Neural progenitor cell (in vitro differentiated cells): ENCODE measurements at regions not wholly inside any gene's neighbourhood (a gene's known extent, or its start where the extent isn't known, plus 50 kb on each side); places are given as distances from the start of the nearest gene placed in this dataset.

Source experiments
- DNase-seq: peaks from one replicate; pipeline ENCODE4 v3.0.0-alpha.2; 2016; ENCODE audit warnings: low spot score
- H2AFZ ChIP-seq: fragments of 200-600 bp; sonication (generic); replicated peaks from 2 replicates; pipeline ENCODE4 v1.6.1; 2016; ENCODE audit warnings: antibody characterized with exemption
- H3F3A ChIP-seq: fragments of 200-600 bp; sonication (generic); 2 replicates; pipeline ENCODE4 v1.6.1; 2016; ENCODE audit warnings: antibody characterized with exemption, low read depth
- H3K27ac ChIP-seq: fragments of 200-600 bp; sonication (generic); 2 replicates; pipeline ENCODE4 v1.5.1; 2016; ENCODE audit warnings: mild to moderate bottlenecking
- H3K27me3 ChIP-seq: fragments of 200-600 bp; sonication (generic); 2 replicates; pipeline ENCODE4 v1.6.1; 2016; ENCODE audit warnings: mild to moderate bottlenecking, moderate library complexity
- H3K36me3 ChIP-seq: fragments of 200-600 bp; sonication (generic); 2 replicates; pipeline ENCODE4 v1.5.1; 2016
- H3K4me1 ChIP-seq: fragments of 200-600 bp; sonication (generic); 2 replicates; pipeline ENCODE4 v1.6.1; 2016; ENCODE audit warnings: mixed run types
- H3K4me2 ChIP-seq: fragments of 200-600 bp; sonication (generic); 2 replicates; pipeline ENCODE4 v1.6.1; 2016
- H3K4me3 ChIP-seq: fragments of 200-600 bp; sonication (generic); 2 replicates; pipeline ENCODE4 v1.5.1; 2016
- H3K79me2 ChIP-seq: fragments of 200-600 bp; sonication (generic); 2 replicates; pipeline ENCODE4 v1.6.1; 2016; ENCODE audit warnings: low read depth
- H3K9ac ChIP-seq: fragments of 200-600 bp; sonication (generic); 2 replicates; pipeline ENCODE4 v1.6.1; 2016
- H3K9me3 ChIP-seq: fragments of 200-600 bp; sonication (generic); 2 replicates; pipeline ENCODE4 v1.5.1; 2016; ENCODE audit warnings: low read depth
- H4K20me1 ChIP-seq: fragments of 200-600 bp; sonication (generic); 2 replicates; pipeline ENCODE4 v1.6.1; 2016; ENCODE audit warnings: low read depth
- H3K27ac Mint-ChIP-seq: 3 replicates; pipeline ENCODE4 v1.8.0; 2021; ENCODE audit warnings: mixed read lengths
- H3K27me3 Mint-ChIP-seq: 2 replicates; pipeline ENCODE4 v1.8.0; 2022; ENCODE audit warnings: low read depth, mild to moderate bottlenecking, inconsistent platforms, moderate library complexity, mixed read lengths; ENCODE audit not compliant: insufficient read depth
- H3K36me3 Mint-ChIP-seq: 3 replicates; pipeline ENCODE4 v1.8.0; 2021; ENCODE audit warnings: mixed read lengths
- H3K4me1 Mint-ChIP-seq: 3 replicates; pipeline ENCODE4 v1.8.0; 2021; ENCODE audit warnings: mixed read lengths
- H3K4me3 Mint-ChIP-seq: 3 replicates; pipeline ENCODE4 v1.8.0; 2021; ENCODE audit warnings: mild to moderate bottlenecking, moderate library complexity, mixed read lengths
- H3K9me3 Mint-ChIP-seq: 3 replicates; pipeline ENCODE4 v1.8.0; 2020; ENCODE audit warnings: mixed read lengths
- EZH2 ChIP-seq: fragments of 200-600 bp; sonication (generic); IDR thresholded peaks from 2 replicates; pipeline ENCODE4 v1.6.1; 2017; ENCODE audit warnings: antibody characterized with exemption, mild to moderate bottlenecking, moderate library complexity
- EZH2phosphoT487 ChIP-seq: fragments of 200-600 bp; sonication (generic); IDR thresholded peaks from 2 replicates; pipeline ENCODE4 v1.6.1; 2017; ENCODE audit warnings: antibody characterized with exemption
- TF ChIP-seq, protein P1 (sequence below): fragments of 200-600 bp; sonication (generic); IDR thresholded peaks from 2 replicates; pipeline ENCODE4 v1.5.1; 2017; ENCODE audit warnings: antibody characterized with exemption, mild to moderate bottlenecking

DNA sequence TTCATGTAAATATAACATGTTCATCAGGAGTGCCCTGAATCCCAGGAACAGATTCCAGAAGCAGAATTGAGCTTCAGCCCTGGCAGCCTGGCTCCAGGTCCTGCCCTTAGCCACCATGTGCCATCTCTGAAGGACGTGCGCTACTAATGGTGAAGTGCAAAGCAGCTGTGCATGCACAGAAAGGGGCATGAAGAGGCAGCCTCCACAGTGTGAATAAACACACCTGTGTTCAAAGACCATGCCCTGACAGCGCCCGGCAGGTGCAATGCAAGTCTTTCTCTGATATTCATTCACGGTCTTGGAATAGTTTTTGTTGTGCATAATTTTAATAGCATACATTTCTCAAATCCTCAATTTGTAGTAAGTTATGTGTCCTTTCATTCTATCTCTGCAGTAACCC is 250.4 kb upstream of the TCERG1L start:
- H3F3A ChIP-seq = no peaks in the 10 kb centered on the region
- no peak for TF ChIP-seq EZH2
- TF ChIP-seq, protein P1, sequence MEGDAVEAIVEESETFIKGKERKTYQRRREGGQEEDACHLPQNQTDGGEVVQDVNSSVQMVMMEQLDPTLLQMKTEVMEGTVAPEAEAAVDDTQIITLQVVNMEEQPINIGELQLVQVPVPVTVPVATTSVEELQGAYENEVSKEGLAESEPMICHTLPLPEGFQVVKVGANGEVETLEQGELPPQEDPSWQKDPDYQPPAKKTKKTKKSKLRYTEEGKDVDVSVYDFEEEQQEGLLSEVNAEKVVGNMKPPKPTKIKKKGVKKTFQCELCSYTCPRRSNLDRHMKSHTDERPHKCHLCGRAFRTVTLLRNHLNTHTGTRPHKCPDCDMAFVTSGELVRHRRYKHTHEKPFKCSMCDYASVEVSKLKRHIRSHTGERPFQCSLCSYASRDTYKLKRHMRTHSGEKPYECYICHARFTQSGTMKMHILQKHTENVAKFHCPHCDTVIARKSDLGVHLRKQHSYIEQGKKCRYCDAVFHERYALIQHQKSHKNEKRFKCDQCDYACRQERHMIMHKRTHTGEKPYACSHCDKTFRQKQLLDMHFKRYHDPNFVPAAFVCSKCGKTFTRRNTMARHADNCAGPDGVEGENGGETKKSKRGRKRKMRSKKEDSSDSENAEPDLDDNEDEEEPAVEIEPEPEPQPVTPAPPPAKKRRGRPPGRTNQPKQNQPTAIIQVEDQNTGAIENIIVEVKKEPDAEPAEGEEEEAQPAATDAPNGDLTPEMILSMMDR = no peak
- TF ChIP-seq EZH2phosphoT487 = no peak
- Mint-ChIP-seq H3K4me3 (no peak overlapping the region), H3K4me1 (peaks cover 25% of the 10 kb centered on the region), H3K27ac (no peak overlapping the region), H3K27me3 (peaks cover 3% of the 10 kb centered on the region), H3K36me3 (no peaks in the 10 kb centered on the region), H3K9me3 (peaks cover 10% of the 10 kb centered on the region)
- DNase-seq = no peak
- H3K4me3 ChIP-seq = no peak overlapping the region
- H3K4me2 ChIP-seq = no peak overlapping the region
- peaks cover 5% of the 10 kb centered on the region for H3K36me3 ChIP-seq
- no peak overlapping the region for H3K27ac ChIP-seq
- H3K9ac ChIP-seq = no peak overlapping the region
- H2AFZ ChIP-seq = no peak overlapping the region
- no peaks in the 10 kb centered on the region for H3K27me3 ChIP-seq
- H3K79me2 ChIP-seq = no peaks in the 10 kb centered on the region
- no peaks in the 10 kb centered on the region for H4K20me1 ChIP-seq
- peaks cover 5% of the 10 kb centered on the region for H3K4me1 ChIP-seq
- peaks cover 5% of the 10 kb centered on the region for H3K9me3 ChIP-seq

DNA sequence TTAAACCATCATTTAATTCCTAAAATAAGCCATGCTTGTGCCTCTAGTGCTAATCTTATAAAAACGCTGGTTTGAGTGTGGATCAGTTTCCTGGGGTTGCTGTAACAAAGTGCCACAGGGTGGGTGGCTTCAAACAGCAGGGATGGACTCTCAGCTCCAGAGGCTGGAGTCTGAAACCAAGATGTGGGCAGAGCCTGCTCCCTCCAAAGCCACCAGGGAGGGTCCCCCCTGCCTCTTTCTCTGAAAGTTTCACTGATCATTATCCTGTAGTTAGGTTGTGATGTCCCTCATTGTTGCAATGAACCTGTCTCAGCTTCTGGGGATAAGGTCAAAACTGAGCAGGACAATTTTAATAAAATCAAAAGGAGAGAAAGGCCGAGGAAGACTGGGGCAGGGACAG is 251.9 kb upstream of the TCERG1L start:
- Mint-ChIP-seq H3K36me3 (no peaks in the 10 kb centered on the region), H3K27ac (no peak overlapping the region), H3K27me3 (peaks cover 2% of the 10 kb centered on the region), H3K4me1 (peaks cover 25% of the 10 kb centered on the region), H3K9me3 (peaks cover 10% of the 10 kb centered on the region), H3K4me3 (no peak overlapping the region)
- Histone ChIP-seq H3K9ac (no peak overlapping the region), H2AFZ (no peak overlapping the region), H3K4me2 (no peak overlapping the region), H3K79me2 (no peaks in the 10 kb centered on the region), H4K20me1 (no peaks in the 10 kb centered on the region), H3K36me3 (peaks cover 5% of the 10 kb centered on the region), H3K4me3 (no peak overlapping the region), H3K4me1 (peaks cover 5% of the 10 kb centered on the region), H3K27ac (no peak overlapping the region), H3K9me3 (peaks cover 5% of the 10 kb centered on the region), H3K27me3 (no peaks in the 10 kb centered on the region), H3F3A (no peaks in the 10 kb centered on the region)
- no peak for DNase-seq
- no peak for TF ChIP-seq EZH2phosphoT487
- no peak for TF ChIP-seq EZH2

DNA sequence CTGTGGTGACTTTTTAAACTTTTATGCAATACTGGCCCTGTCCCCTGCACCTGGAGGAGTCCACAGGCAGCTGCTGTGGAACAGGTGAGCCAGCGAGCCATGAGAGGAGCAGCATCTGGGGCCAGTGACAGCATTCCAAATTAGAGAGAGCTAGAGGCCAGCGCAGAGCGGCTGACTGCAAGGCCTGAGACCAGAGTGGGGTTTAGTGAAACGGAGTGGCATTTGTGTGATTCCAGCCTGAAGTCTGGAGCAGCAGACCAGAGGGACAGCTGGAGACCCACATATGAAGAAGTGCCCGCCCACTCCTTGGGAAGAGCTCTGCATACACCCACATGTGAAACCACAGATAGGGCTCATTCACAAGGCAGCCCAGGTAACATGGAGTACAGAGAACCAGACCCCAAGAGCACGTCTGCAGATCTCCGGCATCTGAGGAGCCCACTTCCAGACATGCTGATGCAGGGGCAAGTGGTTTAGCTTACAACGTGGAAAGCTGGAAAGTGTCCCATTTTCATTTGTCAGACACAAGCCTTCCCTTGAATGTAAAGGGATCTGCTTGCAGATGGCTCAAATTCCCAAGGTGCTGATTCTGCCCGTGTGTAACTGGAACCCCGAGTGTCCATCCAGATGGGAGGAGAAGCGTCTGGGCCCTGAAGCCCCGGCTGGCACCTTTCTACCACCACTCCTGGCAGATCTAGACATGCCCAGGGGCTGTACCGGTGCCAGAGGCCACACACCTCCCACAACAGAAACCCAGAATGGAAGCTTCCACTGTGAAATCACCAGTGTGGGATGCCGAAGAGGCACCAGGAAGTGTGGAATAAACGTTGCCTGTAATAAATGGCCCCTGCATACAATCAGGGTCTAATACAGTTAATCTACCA is 256.0 kb upstream of the TCERG1L start:
- peaks cover 5% of the 10 kb centered on the region for H3K9me3 ChIP-seq
- no peak overlapping the region for H3K4me2 ChIP-seq
- no peak overlapping the region for H3K9ac ChIP-seq
- H3F3A ChIP-seq = no peaks in the 10 kb centered on the region
- no peak overlapping the region for H2AFZ ChIP-seq
- no peak overlapping the region for H3K27ac ChIP-seq
- no peaks in the 10 kb centered on the region for H3K4me1 ChIP-seq
- H3K27me3 Mint-ChIP-seq = no peaks in the 10 kb centered on the region
- peaks cover 6% of the 10 kb centered on the region for H3K4me1 Mint-ChIP-seq
- no peak overlapping the region for H3K4me3 ChIP-seq
- no peaks in the 10 kb centered on the region for H3K36me3 Mint-ChIP-seq
- no peak for DNase-seq
- H3K27me3 ChIP-seq = no peaks in the 10 kb centered on the region
- no peaks in the 10 kb centered on the region for H4K20me1 ChIP-seq
- peaks cover 10% of the 10 kb centered on the region for H3K9me3 Mint-ChIP-seq
- TF ChIP-seq, protein P1 = no peak
- no peak for TF ChIP-seq EZH2phosphoT487
- no peak for TF ChIP-seq EZH2
- peaks cover 5% of the 10 kb centered on the region for H3K36me3 ChIP-seq
- H3K4me3 Mint-ChIP-seq = no peak overlapping the region
- H3K27ac Mint-ChIP-seq = no peak overlapping the region
- no peaks in the 10 kb centered on the region for H3K79me2 ChIP-seq

DNA sequence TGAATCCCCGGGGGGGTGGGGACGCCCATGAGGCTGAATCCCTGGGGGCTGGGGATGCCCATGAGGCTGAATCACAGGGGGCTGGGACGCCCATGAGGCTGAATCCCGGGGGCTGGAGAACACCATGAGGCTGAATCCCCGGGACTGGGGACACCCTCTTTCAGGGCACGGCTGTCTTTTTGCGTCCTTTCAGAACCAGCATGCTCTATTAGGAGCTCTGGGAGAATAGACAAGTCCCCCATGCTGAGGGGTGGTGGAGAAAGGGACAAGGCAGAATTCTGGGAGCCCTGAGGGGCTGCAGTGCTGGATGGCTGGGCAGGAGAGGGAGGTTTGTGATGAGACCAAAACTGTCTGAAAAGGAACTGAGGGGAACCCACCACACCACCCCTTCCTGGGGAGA is 257.3 kb upstream of the TCERG1L start:
- Histone ChIP-seq H2AFZ (no peak overlapping the region), H3K4me3 (no peak overlapping the region), H3K79me2 (no peaks in the 10 kb centered on the region), H3K4me1 (no peaks in the 10 kb centered on the region), H3K4me2 (no peak overlapping the region), H3K36me3 (peaks cover 5% of the 10 kb centered on the region), H3K27me3 (no peaks in the 10 kb centered on the region), H3K27ac (no peak overlapping the region), H3K9me3 (peaks cover 5% of the 10 kb centered on the region), H3F3A (no peaks in the 10 kb centered on the region), H4K20me1 (no peaks in the 10 kb centered on the region), H3K9ac (no peak overlapping the region)
- Mint-ChIP-seq H3K4me1 (peaks cover 6% of the 10 kb centered on the region), H3K4me3 (no peak overlapping the region), H3K27me3 (peaks cover 2% of the 10 kb centered on the region), H3K27ac (no peak overlapping the region), H3K9me3 (peaks cover 10% of the 10 kb centered on the region), H3K36me3 (no peaks in the 10 kb centered on the region)
- TF ChIP-seq EZH2phosphoT487 (no peak), EZH2 (no peak)
- TF ChIP-seq, protein P1 = no peak
- no peak for DNase-seq
